Neural cell (in vitro differentiated cells): ENCODE measurements at regions not wholly inside any gene's neighbourhood (a gene's known extent, or its start where the extent isn't known, plus 50 kb on each side); places are given as distances from the start of the nearest gene placed in this dataset.

ENCODE experiments used
- H2AFZ ChIP-seq: fragments of 200-600, 300-800 bp; sonication (generic), shearing (Covaris generic); 2 replicates; pipeline ENCODE4 v1.6.0; 2014; ENCODE audit warnings: low read depth, mild to moderate bottlenecking, antibody characterized with exemption, low read length, moderate library complexity
- H3F3A ChIP-seq: fragments of 200-600 bp; shearing (Covaris generic); 2 replicates; pipeline ENCODE4 v1.6.1; 2016; ENCODE audit warnings: mild to moderate bottlenecking, moderate library complexity, mixed read lengths, antibody characterized with exemption, low read length; ENCODE audit not compliant: insufficient read depth, poor library complexity, severe bottlenecking
- H3K27ac ChIP-seq: fragments of 200-600, 300-800 bp; sonication (generic), shearing (Covaris generic); 2 replicates; pipeline ENCODE4 v1.5.1; 2014; ENCODE audit warnings: mild to moderate bottlenecking, low read length, moderate library complexity
- H3K27me3 ChIP-seq: fragments of 300-800, 200-600 bp; sonication (generic), shearing (Covaris generic); 2 replicates; pipeline ENCODE4 v1.6.0; 2014; ENCODE audit warnings: mild to moderate bottlenecking, low read depth, low read length, moderate library complexity; ENCODE audit not compliant: insufficient read depth
- H3K36me3 ChIP-seq: fragments of 300-800, 200-600 bp; sonication (generic), shearing (Covaris generic); 2 replicates; pipeline ENCODE4 v1.5.1; 2014; ENCODE audit warnings: mild to moderate bottlenecking, antibody characterized with exemption, low read length, moderate library complexity; ENCODE audit not compliant: insufficient read depth
- H3K4me2 ChIP-seq: fragments of 300-800, 200-600 bp; sonication (generic), shearing (Covaris generic); 2 replicates; pipeline ENCODE4 v1.6.0; 2014; ENCODE audit warnings: mild to moderate bottlenecking, low read length
- H3K4me3 ChIP-seq: fragments of 300-800, 200-600 bp; sonication (generic), shearing (Covaris generic); 2 replicates; pipeline ENCODE4 v1.5.1; 2014; ENCODE audit warnings: mild to moderate bottlenecking, low read length, moderate library complexity
- H3K79me2 ChIP-seq: fragments of 200-600 bp; shearing (Covaris generic); replicated peaks from 2 replicates; pipeline ENCODE4 v1.6.0; 2014; ENCODE audit warnings: mild to moderate bottlenecking, low read length, moderate library complexity; ENCODE audit not compliant: insufficient read depth
- H3K9ac ChIP-seq: fragments of 300-800, 200-600 bp; sonication (generic), shearing (Covaris generic); 2 replicates; pipeline ENCODE4 v1.6.1; 2016; ENCODE audit warnings: mild to moderate bottlenecking, low read length, mixed read lengths
- H3K9me2 ChIP-seq: fragments of 200-600 bp; shearing (Covaris generic); 2 replicates; pipeline ENCODE4 v1.6.1; 2016; ENCODE audit warnings: mild to moderate bottlenecking, low read length, mixed read lengths; ENCODE audit not compliant: insufficient read depth
- H3K9me3 ChIP-seq: fragments of 200-600, 300-800 bp; sonication (generic), shearing (Covaris generic); 2 replicates; pipeline ENCODE4 v1.6.1; 2016; ENCODE audit warnings: mild to moderate bottlenecking, mixed run types, low read length, moderate library complexity, mixed read lengths
- H4K20me1 ChIP-seq: fragments of 200-600 bp; shearing (Covaris generic); 2 replicates; pipeline ENCODE4 v1.6.1; 2016; ENCODE audit warnings: mild to moderate bottlenecking, mixed run types; ENCODE audit not compliant: insufficient read depth
- EP300 ChIP-seq: fragments of 450-650 bp; conservative IDR thresholded peaks from 2 replicates; pipeline ENCODE4 v1.6.1; 2014; ENCODE audit warnings: antibody characterized with exemption, mild to moderate bottlenecking, moderate library complexity; ENCODE audit not compliant: poor library complexity, severe bottlenecking
- EZH2 ChIP-seq: fragments of 200-600, 300-800 bp; shearing (Covaris generic), sonication (generic); IDR thresholded peaks from 2 replicates; pipeline ENCODE4 v1.6.1; 2014; ENCODE audit warnings: antibody characterized with exemption, low read length, borderline replicate concordance, mild to moderate bottlenecking; ENCODE audit not compliant: insufficient read depth, poor library complexity, severe bottlenecking
- MXI1 ChIP-seq: fragments of 450-650 bp; conservative IDR thresholded peaks from 2 replicates; pipeline ENCODE4 v1.6.1; 2014; ENCODE audit warnings: antibody characterized with exemption, mild to moderate bottlenecking; ENCODE audit not compliant: poor library complexity, severe bottlenecking
- POLR2AphosphoS5 ChIP-seq: IDR thresholded peaks from 2 replicates; pipeline ENCODE4 v1.6.1; 2012
- RAD21 ChIP-seq: fragments of 450-650 bp; conservative IDR thresholded peaks from 2 replicates; pipeline ENCODE4 v1.6.1; 2014; ENCODE audit warnings: antibody characterized with exemption, mild to moderate bottlenecking, moderate library complexity
- SMC3 ChIP-seq: fragments of 450-650 bp; conservative IDR thresholded peaks from 2 replicates; pipeline ENCODE4 v1.6.1; 2014; ENCODE audit warnings: antibody characterized with exemption, mild to moderate bottlenecking, moderate library complexity; ENCODE audit not compliant: poor library complexity
- TAF1 ChIP-seq: IDR thresholded peaks from 2 replicates; pipeline ENCODE4 v1.6.1; 2012; ENCODE audit warnings: low read depth
- TF ChIP-seq, protein P1 (sequence below): fragments of 450-650 bp; IDR thresholded peaks from 2 replicates; pipeline ENCODE4 v1.5.1; 2014; ENCODE audit warnings: antibody characterized with exemption, mild to moderate bottlenecking, moderate library complexity; ENCODE audit not compliant: poor library complexity, severe bottlenecking
- TF ChIP-seq, protein P2 (sequence below): IDR thresholded peaks from 2 replicates; pipeline ENCODE4 v1.6.1; 2012; ENCODE audit warnings: borderline replicate concordance

DNA sequence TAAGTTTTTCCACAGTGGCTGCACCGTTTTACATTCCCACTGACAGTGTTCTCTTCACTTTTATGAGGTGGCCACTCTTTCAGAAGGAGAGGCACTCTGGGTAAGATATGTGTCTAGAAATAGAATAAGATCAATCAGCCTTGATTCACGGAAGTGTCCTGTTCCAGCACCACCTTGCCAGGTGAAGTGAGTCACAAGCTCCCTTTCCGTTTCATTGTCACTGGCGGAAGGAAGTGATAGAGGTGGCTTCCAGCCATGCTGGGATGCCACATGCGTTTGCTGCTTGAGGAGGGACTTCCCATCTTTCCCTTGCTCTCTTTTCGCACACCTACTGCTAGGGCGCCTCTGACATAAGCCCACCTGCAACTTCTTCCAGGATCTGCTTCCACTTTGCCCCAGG is 217.1 kb downstream of the PIK3R1 start:
- no peaks in the 10 kb centered on the region for H3K9me3 ChIP-seq
- H3K27ac ChIP-seq = no peak overlapping the region
- H2AFZ ChIP-seq = no peak overlapping the region
- no peaks in the 10 kb centered on the region for H3K27me3 ChIP-seq
- no peaks in the 10 kb centered on the region for H3F3A ChIP-seq
- no peak overlapping the region for H3K9ac ChIP-seq
- no peaks in the 10 kb centered on the region for H4K20me1 ChIP-seq
- no peaks in the 10 kb centered on the region for H3K79me2 ChIP-seq
- no peak overlapping the region for H3K4me2 ChIP-seq
- no peak for TF ChIP-seq EZH2
- no peak for TF ChIP-seq EP300
- TF ChIP-seq TAF1 = no peak
- TF ChIP-seq, protein P1, sequence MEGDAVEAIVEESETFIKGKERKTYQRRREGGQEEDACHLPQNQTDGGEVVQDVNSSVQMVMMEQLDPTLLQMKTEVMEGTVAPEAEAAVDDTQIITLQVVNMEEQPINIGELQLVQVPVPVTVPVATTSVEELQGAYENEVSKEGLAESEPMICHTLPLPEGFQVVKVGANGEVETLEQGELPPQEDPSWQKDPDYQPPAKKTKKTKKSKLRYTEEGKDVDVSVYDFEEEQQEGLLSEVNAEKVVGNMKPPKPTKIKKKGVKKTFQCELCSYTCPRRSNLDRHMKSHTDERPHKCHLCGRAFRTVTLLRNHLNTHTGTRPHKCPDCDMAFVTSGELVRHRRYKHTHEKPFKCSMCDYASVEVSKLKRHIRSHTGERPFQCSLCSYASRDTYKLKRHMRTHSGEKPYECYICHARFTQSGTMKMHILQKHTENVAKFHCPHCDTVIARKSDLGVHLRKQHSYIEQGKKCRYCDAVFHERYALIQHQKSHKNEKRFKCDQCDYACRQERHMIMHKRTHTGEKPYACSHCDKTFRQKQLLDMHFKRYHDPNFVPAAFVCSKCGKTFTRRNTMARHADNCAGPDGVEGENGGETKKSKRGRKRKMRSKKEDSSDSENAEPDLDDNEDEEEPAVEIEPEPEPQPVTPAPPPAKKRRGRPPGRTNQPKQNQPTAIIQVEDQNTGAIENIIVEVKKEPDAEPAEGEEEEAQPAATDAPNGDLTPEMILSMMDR = no peak
- TF ChIP-seq SMC3 = no peak
- TF ChIP-seq MXI1 = no peak
- no peak for TF ChIP-seq POLR2AphosphoS5
- TF ChIP-seq, protein P2, sequence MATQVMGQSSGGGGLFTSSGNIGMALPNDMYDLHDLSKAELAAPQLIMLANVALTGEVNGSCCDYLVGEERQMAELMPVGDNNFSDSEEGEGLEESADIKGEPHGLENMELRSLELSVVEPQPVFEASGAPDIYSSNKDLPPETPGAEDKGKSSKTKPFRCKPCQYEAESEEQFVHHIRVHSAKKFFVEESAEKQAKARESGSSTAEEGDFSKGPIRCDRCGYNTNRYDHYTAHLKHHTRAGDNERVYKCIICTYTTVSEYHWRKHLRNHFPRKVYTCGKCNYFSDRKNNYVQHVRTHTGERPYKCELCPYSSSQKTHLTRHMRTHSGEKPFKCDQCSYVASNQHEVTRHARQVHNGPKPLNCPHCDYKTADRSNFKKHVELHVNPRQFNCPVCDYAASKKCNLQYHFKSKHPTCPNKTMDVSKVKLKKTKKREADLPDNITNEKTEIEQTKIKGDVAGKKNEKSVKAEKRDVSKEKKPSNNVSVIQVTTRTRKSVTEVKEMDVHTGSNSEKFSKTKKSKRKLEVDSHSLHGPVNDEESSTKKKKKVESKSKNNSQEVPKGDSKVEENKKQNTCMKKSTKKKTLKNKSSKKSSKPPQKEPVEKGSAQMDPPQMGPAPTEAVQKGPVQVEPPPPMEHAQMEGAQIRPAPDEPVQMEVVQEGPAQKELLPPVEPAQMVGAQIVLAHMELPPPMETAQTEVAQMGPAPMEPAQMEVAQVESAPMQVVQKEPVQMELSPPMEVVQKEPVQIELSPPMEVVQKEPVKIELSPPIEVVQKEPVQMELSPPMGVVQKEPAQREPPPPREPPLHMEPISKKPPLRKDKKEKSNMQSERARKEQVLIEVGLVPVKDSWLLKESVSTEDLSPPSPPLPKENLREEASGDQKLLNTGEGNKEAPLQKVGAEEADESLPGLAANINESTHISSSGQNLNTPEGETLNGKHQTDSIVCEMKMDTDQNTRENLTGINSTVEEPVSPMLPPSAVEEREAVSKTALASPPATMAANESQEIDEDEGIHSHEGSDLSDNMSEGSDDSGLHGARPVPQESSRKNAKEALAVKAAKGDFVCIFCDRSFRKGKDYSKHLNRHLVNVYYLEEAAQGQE = no peak
- TF ChIP-seq RAD21 = no peak
- no peaks in the 10 kb centered on the region for H3K9me2 ChIP-seq
- H3K36me3 ChIP-seq = no peaks in the 10 kb centered on the region
- no peak overlapping the region for H3K4me3 ChIP-seq

DNA sequence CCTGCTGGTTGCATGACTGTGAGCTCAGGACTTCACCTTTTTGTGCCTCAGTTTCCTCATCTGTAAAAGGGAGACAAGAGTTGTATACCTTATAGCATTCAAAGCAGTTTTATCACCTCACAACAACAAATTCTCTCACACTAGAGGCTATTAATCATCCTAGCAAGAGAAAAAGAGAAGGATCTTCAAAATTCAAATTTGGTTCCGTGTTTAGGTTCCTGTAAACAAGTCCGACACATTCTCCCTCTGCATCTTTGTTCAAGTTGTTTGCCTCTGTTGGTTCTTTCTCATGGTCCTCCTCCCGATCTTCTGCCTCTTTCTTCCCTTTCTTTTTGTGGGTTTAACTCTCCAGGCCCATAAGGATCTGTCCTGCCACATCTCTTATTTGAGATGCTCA is 218.0 kb downstream of the PIK3R1 start:
- Histone ChIP-seq H2AFZ (no peak overlapping the region), H3K79me2 (no peaks in the 10 kb centered on the region), H3K9ac (no peak overlapping the region), H3K27ac (no peak overlapping the region), H3K4me2 (no peak overlapping the region), H4K20me1 (no peaks in the 10 kb centered on the region), H3K9me3 (no peaks in the 10 kb centered on the region), H3F3A (no peaks in the 10 kb centered on the region), H3K36me3 (no peaks in the 10 kb centered on the region), H3K27me3 (no peaks in the 10 kb centered on the region), H3K4me3 (no peak overlapping the region), H3K9me2 (no peaks in the 10 kb centered on the region)
- TF ChIP-seq EZH2 = no peak
- TF ChIP-seq POLR2AphosphoS5 = no peak
- TF ChIP-seq MXI1 = no peak
- TF ChIP-seq SMC3 = no peak
- TF ChIP-seq EP300 = no peak
- TF ChIP-seq, protein P1 = no peak
- TF ChIP-seq, protein P2 = no peak
- TF ChIP-seq TAF1 = no peak
- no peak for TF ChIP-seq RAD21
